ENCODE measurements at regions not wholly inside any gene's neighbourhood (a gene's known extent, or its start where the extent isn't known, plus 50 kb on each side); places are given as distances from the start of the nearest gene placed in this dataset.

DNA sequence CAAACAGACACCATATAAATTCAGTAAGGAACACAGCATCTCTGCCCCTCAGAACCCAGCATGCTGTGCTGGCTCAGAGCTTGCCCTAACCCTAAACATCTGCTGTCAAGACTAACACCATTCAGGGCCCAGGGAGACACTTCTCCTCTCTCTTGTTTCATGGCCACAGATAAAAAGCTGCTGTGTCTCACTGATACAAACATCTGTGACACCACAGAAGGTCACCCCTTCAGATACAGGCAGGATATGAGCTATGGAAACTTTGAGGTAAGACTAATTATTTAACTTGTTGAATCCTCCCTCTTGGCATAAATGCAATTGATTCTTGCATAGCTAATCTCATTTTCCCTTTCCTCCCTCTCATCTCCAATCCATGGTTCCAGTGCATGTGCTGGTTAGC is 61.6 kb upstream of the GPR12 start:
- DNase-seq = no peak

DNA sequence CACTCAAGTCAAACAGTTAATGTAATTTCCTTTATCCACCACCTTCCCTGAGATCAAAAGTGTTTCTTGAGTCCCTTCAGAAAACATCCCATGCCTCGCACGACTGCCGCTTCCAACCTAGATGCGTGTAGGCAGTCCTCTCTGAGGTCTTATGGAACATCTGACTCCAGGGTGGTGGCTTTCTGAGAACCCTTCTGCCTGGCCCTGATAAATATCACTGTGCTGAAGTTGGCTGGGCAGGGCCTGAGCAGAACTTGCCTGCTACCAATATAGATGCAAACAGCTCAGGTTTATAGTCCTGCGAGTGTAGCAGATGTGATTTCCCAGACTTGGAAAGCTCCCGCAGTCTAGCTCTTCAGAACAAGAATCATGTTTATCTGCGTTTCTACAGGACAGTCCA is 61.1 kb upstream of the GPR12 start:
- DNase-seq = no peak

DNA sequence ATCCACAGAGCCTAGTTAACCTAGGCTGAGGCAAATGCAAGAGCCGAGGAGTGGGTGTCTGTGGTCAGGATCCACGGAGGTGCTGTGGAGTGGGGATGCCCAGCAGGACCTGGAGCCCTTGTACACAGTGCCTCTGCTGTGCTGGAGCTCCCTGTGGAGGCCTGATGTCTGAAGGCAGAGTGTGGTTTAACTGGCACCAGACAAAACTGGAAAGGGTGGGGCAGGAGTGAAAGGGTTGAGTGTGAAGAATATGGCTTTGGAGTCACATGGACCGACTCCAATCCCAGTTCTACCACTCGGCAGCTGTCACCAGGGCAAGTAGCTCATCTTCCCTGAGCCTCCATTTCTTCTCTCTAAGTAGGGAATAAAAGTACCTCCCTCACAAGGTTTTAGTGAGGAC is 60.3 kb upstream of the GPR12 start:
- DNase-seq = no peak

GRCh38 chr13:26819046-26819445 is 58.5 kb upstream of the GPR12 start:
- DNase-seq = no peak

- no peak for DNase-seq
These were observed 56.3 kb upstream of the GPR12 start for GRCh38 chr13:26816881-26817280.

- DNase-seq = no peak
These were observed 53.4 kb upstream of the GPR12 start for GRCh38 chr13:26813980-26814348.

DNA sequence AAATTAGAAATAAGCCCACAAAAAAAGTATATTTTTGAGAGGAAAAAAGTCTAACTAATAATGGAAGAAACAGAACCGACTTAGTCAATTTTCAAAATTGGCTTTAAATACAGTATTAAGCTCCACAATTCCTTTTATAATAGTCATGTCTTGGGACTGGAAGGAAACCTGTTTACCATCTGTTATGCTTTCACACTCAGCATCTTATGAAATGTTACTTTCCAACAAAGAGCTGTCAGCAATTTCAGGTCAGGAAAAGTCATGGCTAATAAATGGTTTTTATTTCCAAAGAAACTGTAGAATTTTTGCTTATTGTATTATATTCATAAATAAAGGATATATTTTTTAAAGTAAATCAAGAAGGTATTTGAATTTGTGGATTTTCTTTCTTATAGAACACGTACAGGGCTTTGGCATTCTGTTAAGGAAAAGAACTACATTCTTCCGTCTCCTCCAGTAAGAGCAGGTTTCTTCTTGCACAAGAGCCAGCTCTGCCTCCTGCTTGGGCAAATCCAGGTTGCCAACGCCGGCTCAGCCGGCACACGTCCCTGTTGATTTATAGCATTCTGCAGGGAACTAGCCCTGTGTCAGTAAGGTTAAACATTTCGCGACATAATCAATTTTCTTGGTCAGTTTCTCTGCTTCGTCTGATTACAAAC is 52.9 kb upstream of the GPR12 start:
- DNase-seq = no peak

- DNase-seq = no peak
These were observed 51.0 kb upstream of the GPR12 start for GRCh38 chr13:26811581-26811980.

Data from NCI-H748 treated with DMSO at 0.1 percent for 48 hours (cell line).